D721Med (cell line): ENCODE measurements at regions not wholly inside any gene's neighbourhood (a gene's known extent, or its start where the extent isn't known, plus 50 kb on each side); places are given as distances from the start of the nearest gene placed in this dataset.

Experiments
- DNase-seq: peaks from one replicate; pipeline ENCODE4 v3.0.0; 2011; ENCODE audit warnings: low spot score; ENCODE audit not compliant: insufficient read length
- FAIRE-seq: peaks from 2 replicates; lab custom pipeline; 2011; peaks lifted over from hg19 to GRCh38; lab: Jason Lieb, UNC
- CTCF ChIP-seq: IDR thresholded peaks from 2 replicates; pipeline ENCODE4 v1.5.1; 2012; ENCODE audit warnings: mild to moderate bottlenecking, control low read depth; ENCODE audit not compliant: insufficient read depth; ENCODE audit errors: missing control alignments

GRCh38 chr2:57575700-57576268, 470.8 kb upstream of the VRK2 start:
- FAIRE-seq (no peak), DNase-seq (no peak)
- no peak for TF ChIP-seq CTCF

GRCh38 chr2:57576983-57577382, 469.6 kb upstream of the VRK2 start:
- no peak for FAIRE-seq
- no peak for DNase-seq
- no peak for TF ChIP-seq CTCF

GRCh38 chr2:57597940-57598339, 448.7 kb upstream of the VRK2 start:
- TF ChIP-seq CTCF, result no peak
- FAIRE-seq (no peak), DNase-seq (no peak)

- no peak for DNase-seq
These were observed 448.1 kb upstream of the VRK2 start for GRCh38 chr2:57598551-57598950.

GRCh38 chr2:57602733-57603132, 443.9 kb upstream of the VRK2 start:
- FAIRE-seq (no peak), DNase-seq (no peak)
- no peak for TF ChIP-seq CTCF

More at GRCh38 chr2:57598551-57598950, 448.1 kb upstream of the VRK2 start:
- no peak for FAIRE-seq
- TF ChIP-seq CTCF, result no peak

GRCh38 chr2:57614988-57615387, 431.6 kb upstream of the VRK2 start:
- TF ChIP-seq CTCF, result no peak
- DNase-seq (no peak), FAIRE-seq (no peak)

- FAIRE-seq (no peak), DNase-seq (no peak)
- TF ChIP-seq CTCF, result no peak
These were observed 430.6 kb upstream of the VRK2 start for GRCh38 chr2:57615855-57616556.
